ENCODE measurements at regions not wholly inside any gene's neighbourhood (a gene's known extent, or its start where the extent isn't known, plus 50 kb on each side); places are given as distances from the start of the nearest gene placed in this dataset.
"Not testable (repeated sequence)": the region's sequence is repeated elsewhere in the genome, so short reads cannot be mapped to it uniquely, and the experiment has no call there.

- DNase-seq (ENCODE audit: low read depth) = not testable (repeated sequence)
Observed at GRCh38 chr2:194367390-194367789, 1289.6 kb upstream of the SLC39A10 start.

GRCh38 chr2:194363878-194364277 lies 1293.1 kb upstream of the SLC39A10 start:
- no peak for DNase-seq (ENCODE audit: low read depth)

GRCh38 chr2:194363295-194363694 lies 1293.7 kb upstream of the SLC39A10 start:
- no peak for DNase-seq (ENCODE audit: low read depth)

- no peak for DNase-seq (ENCODE audit: low read depth)
Observed at GRCh38 chr2:194352505-194352904, 1304.5 kb upstream of the SLC39A10 start.

- no peak for DNase-seq (ENCODE audit: low read depth)
Observed at GRCh38 chr2:194346193-194346592, 1310.8 kb upstream of the SLC39A10 start.

GRCh38 chr2:194345347-194345746 lies 1311.7 kb upstream of the SLC39A10 start:
- DNase-seq (ENCODE audit: low read depth) = no peak

- DNase-seq (ENCODE audit: low read depth) = no peak
Observed at GRCh38 chr2:194343167-194343566, 1313.9 kb upstream of the SLC39A10 start.

GRCh38 chr2:194332799-194333490 lies 1324.1 kb upstream of the SLC39A10 start:
- DNase-seq (ENCODE audit: low read depth) = no peak

- DNase-seq (ENCODE audit: low read depth) = no peak
Observed at GRCh38 chr2:194328456-194328855, 1328.6 kb upstream of the SLC39A10 start.

GRCh38 chr2:194327196-194327888 lies 1329.7 kb upstream of the SLC39A10 start:
- no peak for DNase-seq (ENCODE audit: low read depth)

- no peak for DNase-seq (ENCODE audit: low read depth)
Observed at GRCh38 chr2:194323740-194324139, 1333.3 kb upstream of the SLC39A10 start.

- DNase-seq (ENCODE audit: low read depth) = no peak
Observed at GRCh38 chr2:194320520-194320919, 1336.5 kb upstream of the SLC39A10 start.

- DNase-seq (ENCODE audit: low read depth) = no peak
Observed at GRCh38 chr2:194319222-194319992, 1337.6 kb upstream of the SLC39A10 start.

GRCh38 chr2:194314042-194314441 lies 1343.0 kb upstream of the SLC39A10 start:
- no peak for DNase-seq (ENCODE audit: low read depth)

- no peak for DNase-seq (ENCODE audit: low read depth)
Observed at GRCh38 chr2:194304191-194304590, 1352.8 kb upstream of the SLC39A10 start.

- no peak for DNase-seq (ENCODE audit: low read depth)
Observed at GRCh38 chr2:194301946-194302345, 1355.1 kb upstream of the SLC39A10 start.

- no peak for DNase-seq (ENCODE audit: low read depth)
Observed at GRCh38 chr2:194294156-194294555, 1362.9 kb upstream of the SLC39A10 start.

- no peak for DNase-seq (ENCODE audit: low read depth)
Observed at GRCh38 chr2:194291104-194291503, 1365.9 kb upstream of the SLC39A10 start.

- DNase-seq (ENCODE audit: low read depth) = no peak
Observed at GRCh38 chr2:194289712-194290346, 1367.2 kb upstream of the SLC39A10 start.

GRCh38 chr2:194276667-194277066 lies 1380.4 kb upstream of the SLC39A10 start:
- not testable (repeated sequence) for DNase-seq (ENCODE audit: low read depth)

GRCh38 chr2:194271293-194271961 lies 1385.6 kb upstream of the SLC39A10 start:
- no peak for DNase-seq (ENCODE audit: low read depth)

GRCh38 chr2:194270648-194271047 lies 1386.4 kb upstream of the SLC39A10 start:
- DNase-seq (ENCODE audit: low read depth) = no peak
